ENCODE measurements at regions not wholly inside any gene's neighbourhood (a gene's known extent, or its start where the extent isn't known, plus 50 kb on each side); places are given as distances from the start of the nearest gene placed in this dataset.

DNA sequence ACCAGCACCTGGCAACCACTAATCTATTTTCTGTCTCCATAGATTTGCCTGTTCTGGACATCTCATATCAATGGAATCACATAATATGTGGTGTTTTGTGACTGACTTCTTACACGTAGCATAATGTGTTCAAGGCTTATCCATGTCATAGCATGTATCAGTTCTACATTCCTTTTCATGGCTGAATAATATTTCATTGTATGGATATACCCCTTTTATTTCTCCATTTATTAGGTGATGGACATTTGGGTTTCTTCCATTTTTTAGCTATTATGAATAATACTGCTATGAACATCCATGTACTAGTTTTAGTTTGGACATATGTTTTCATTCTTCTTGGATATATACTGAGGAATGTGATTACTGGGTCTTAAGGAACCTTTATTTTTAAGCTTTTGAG is 78.0 kb upstream of the OLIG2 start:
- H3K27ac ChIP-seq, result no peak overlapping the region
- H3K4me2 ChIP-seq, result no peak overlapping the region
- H3K27me3 ChIP-seq, result no peaks in the 10 kb centered on the region
- H4K20me1 ChIP-seq, result no peaks in the 10 kb centered on the region
- no peaks in the 10 kb centered on the region for H3K36me3 ChIP-seq
- no peaks in the 10 kb centered on the region; a peak in 1 of 22 replicates for H3K9me3 ChIP-seq (replicated peaks in 1 of 11)
- H3K4me1 ChIP-seq, result peaks cover 0 to 12% (median 9%) of the 10 kb centered on the region in 10 experiments; a peak in 12 of 20 replicates
- no peak overlapping the region for H3K4me3 ChIP-seq
- no peak for TF ChIP-seq Cebpa-rat (IDR thresholded peaks at IDR 0.05)
- H3K9ac ChIP-seq, result no peak overlapping the region

DNA sequence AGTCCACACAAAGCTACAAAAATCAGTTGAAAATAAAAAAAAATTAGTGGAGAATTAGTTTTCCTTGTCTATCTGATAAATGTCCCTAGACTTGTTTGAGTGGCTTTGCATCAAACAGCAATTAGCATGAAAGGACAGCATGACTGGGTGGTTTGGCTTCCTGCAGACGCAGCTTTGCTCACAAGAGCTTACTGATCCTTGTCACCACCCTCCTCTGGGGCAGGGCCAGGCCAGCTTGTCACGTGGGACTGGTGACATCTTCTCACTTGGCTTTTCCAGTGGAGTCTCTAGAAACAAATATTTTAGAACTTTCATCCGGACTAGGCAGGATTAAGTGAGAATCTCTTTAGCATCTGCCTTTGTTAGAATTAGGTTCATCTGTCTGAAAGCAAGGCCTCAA is 76.0 kb upstream of the OLIG2 start:
- H3K27me3 ChIP-seq, result peaks cover 1 to 16% (median 9%) of the 10 kb centered on the region in 11 experiments; a peak in 21 of 22 replicates
- peak overlapping the region in 8 of 11 experiments; percentile 2 to 34 (median 16); a peak in 8 of 22 replicates for H3K4me2 ChIP-seq
- H3K36me3 ChIP-seq, result no peaks in the 10 kb centered on the region

DNA sequence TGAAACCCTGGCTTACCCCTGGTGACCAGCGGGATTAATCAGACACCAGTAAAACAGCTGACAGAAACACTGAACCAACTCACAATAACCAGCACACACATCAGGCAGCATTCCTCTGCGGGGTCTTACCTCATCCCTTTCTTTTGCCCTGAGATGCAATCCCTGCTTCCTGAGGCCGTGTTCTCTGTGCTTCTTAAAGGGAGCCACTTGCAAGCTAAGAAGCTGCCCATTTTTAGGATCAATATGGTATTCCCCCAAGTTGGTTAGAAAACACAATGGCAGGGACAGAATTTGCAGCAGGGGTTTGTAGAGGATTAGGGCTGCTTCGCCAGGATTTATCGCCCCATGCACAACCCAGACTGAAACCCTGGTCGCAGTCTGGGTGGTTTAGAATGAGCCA is 74.7 kb upstream of the OLIG2 start:
- Histone ChIP-seq H3K27ac (no peak overlapping the region), H3K4me2 (no peak overlapping the region), H3K9me3 (replicated peaks in 1 of 11) (no peaks in the 10 kb centered on the region; a peak in 1 of 22 replicates), H3K4me1 (peaks cover 0 to 12% (median 9%) of the 10 kb centered on the region in 10 experiments; a peak in 12 of 20 replicates), H3K4me3 (no peak overlapping the region), H4K20me1 (no peaks in the 10 kb centered on the region), H3K27me3 (peaks cover 15 to 30% (median 22%) of the 10 kb centered on the region in 11 experiments; a peak in 21 of 22 replicates), H3K9ac (no peak overlapping the region), H3K36me3 (no peaks in the 10 kb centered on the region)
- TF ChIP-seq Cebpa-rat (IDR thresholded peaks at IDR 0.05), result no peak

More for the DNA sequence above, 76.0 kb upstream of the OLIG2 start:
- Histone ChIP-seq H3K9me3 (replicated peaks in 1 of 11) (no peaks in the 10 kb centered on the region; a peak in 1 of 22 replicates), H3K27ac (no peak overlapping the region), H3K9ac (no peak overlapping the region), H3K4me3 (no peak overlapping the region), H3K4me1 (peaks cover 0 to 12% (median 9%) of the 10 kb centered on the region in 10 experiments; a peak in 12 of 20 replicates), H4K20me1 (no peaks in the 10 kb centered on the region)
- no peak for TF ChIP-seq Cebpa-rat (IDR thresholded peaks at IDR 0.05)

DNA sequence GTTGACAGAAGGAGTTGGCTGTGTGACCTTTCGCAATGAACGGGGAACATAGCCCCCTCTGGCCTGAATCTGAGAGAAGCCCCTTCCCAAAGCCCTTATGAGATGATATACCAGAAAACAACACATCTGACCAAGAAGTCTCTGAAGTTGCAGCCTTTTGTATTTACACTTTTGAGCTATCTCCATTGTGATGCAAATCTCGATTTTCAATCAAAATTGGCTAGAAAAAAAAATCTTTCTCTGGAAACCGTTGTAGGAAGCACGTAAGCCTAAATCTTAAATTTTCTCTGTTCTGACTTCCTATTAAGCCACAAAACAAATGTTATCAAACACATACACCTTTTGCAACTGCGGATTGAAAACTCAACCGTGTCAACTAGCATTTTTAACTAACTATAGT is 71.4 kb upstream of the OLIG2 start:
- Histone ChIP-seq H3K27ac (no peak overlapping the region), H3K4me1 (peaks cover 0 to 8% (median 6%) of the 10 kb centered on the region in 10 experiments; a peak in 12 of 20 replicates), H3K4me3 (no peak overlapping the region), H3K9me3 (replicated peaks in 1 of 11) (no peaks in the 10 kb centered on the region), H4K20me1 (no peaks in the 10 kb centered on the region), H3K4me2 (no peak overlapping the region), H3K36me3 (no peaks in the 10 kb centered on the region), H3K27me3 (peaks cover 16 to 34% (median 26%) of the 10 kb centered on the region in 11 experiments; a peak in 21 of 22 replicates), H3K9ac (no peak overlapping the region)
- no peak for TF ChIP-seq Cebpa-rat (IDR thresholded peaks at IDR 0.05)

DNA sequence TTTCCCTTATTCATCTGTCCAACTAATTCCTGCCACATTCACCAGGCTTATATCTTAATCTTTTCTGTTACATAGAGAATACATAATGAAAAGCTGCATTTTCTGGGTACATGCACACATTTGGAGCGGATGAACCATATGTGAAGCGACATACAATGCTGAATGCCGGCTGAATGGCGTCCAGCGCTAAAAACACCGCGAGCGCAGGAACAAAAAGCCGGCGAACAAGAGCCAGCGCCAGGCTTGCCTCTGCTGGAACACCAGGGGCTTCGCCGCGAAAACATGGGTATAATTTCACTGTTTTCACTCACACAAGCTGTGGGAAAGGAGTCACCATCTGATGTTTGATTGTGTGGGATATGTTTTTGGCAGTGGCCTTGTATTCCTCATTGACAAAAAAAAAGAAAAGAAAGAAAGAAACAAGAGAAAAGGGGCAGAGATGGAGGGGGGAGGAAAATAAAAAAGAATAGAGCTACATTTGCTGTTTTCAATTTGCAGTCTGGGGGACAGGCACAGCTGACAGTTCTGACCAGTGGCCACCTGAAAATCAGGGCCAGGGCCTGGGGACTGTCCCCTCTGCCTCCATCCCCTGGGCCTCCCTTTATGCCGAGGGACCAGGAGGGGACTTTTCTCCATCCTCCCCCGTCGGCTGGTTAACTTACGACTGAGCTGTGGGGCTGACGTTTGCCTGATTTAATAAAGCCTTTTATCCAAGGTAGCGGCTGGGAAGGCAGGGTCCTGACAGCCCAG is 70.2 kb upstream of the OLIG2 start:
- Histone ChIP-seq H4K20me1 (no peaks in the 10 kb centered on the region), H3K27ac (no peak overlapping the region), H3K36me3 (no peaks in the 10 kb centered on the region), H3K4me2 (no peak overlapping the region), H3K4me1 (no peaks in the 10 kb centered on the region), H3K27me3 (peaks cover 16 to 34% (median 26%) of the 10 kb centered on the region in 11 experiments; a peak in 21 of 22 replicates), H3K9ac (no peak overlapping the region), H3K4me3 (no peak overlapping the region), H3K9me3 (replicated peaks in 1 of 11) (no peaks in the 10 kb centered on the region)
- TF ChIP-seq Cebpa-rat (IDR thresholded peaks at IDR 0.05), result no peak

DNA sequence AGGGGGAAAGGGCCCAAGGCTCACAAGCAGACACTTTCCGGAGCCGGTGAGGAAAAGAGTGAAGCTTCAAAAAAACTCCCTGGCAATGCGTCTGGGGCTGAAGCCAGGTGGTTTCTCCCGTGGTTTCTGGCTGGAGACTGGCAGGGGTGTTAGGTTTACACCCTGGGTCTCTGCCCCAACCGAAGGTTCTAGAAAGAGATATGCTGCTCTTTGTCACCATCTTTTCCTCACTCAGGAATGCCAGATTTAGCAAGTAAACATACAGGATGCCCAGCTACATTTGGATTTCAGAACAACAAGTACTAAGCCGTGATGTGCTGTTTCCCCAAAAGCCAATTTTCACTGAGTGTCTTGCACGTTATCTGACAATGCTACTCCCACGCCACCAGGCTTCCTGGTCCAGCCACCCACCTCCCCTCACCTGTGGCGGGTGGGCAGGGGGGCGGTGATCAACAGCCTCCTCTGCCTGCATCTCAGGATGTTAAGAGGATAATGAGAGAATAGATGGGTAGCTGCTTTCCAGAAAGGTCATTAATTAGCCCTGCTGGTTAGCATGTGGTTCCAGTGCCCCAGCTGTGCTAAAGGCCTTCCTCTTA is 69.6 kb upstream of the OLIG2 start:
- H3K27ac ChIP-seq, result no peak overlapping the region
- no peak overlapping the region for H3K4me3 ChIP-seq
- no peak overlapping the region for H3K9ac ChIP-seq
- TF ChIP-seq Cebpa-rat (IDR thresholded peaks at IDR 0.05), result no peak
- peaks cover 0 to 3% (median under 1%) of the 10 kb centered on the region in 11 experiments; a peak in 6 of 22 replicates for H3K9me3 ChIP-seq (replicated peaks in 1 of 11)
- peaks cover 16 to 34% (median 26%) of the 10 kb centered on the region in 11 experiments; a peak in 21 of 22 replicates for H3K27me3 ChIP-seq
- H3K36me3 ChIP-seq, result no peaks in the 10 kb centered on the region
- no peak overlapping the region for H3K4me2 ChIP-seq
- H3K4me1 ChIP-seq, result no peaks in the 10 kb centered on the region
- no peaks in the 10 kb centered on the region for H4K20me1 ChIP-seq

DNA sequence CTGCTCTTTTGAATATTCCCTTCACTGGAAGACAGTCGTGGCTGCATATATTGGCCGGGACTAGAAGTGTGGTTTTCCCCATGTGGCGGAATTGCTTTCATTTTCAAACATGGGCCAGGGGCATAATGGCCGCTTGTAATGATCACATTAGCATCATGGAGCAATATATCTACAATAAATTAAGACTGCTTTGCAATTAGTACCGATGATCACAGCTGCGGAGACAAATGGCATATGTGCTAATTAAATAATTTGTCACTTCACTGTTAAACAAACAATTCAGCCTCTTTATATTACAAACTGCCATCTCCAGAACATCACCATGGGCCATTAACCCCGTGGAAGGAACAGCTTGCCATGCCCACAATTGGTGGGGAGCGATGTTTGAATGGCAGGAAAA is 68.2 kb upstream of the OLIG2 start:
- no peak overlapping the region for H3K27ac ChIP-seq
- no peak overlapping the region for H3K4me3 ChIP-seq
- TF ChIP-seq Cebpa-rat (IDR thresholded peaks at IDR 0.05), result no peak
- H3K9ac ChIP-seq, result no peak overlapping the region
- H4K20me1 ChIP-seq, result no peaks in the 10 kb centered on the region
- H3K4me2 ChIP-seq, result no peak overlapping the region
- H3K9me3 ChIP-seq (replicated peaks in 1 of 11), result peaks cover 0 to 8% (median 6%) of the 10 kb centered on the region in 11 experiments; a peak in 9 of 22 replicates
- H3K36me3 ChIP-seq, result no peaks in the 10 kb centered on the region
- H3K27me3 ChIP-seq, result peaks cover 16 to 34% (median 26%) of the 10 kb centered on the region in 11 experiments; a peak in 21 of 22 replicates
- H3K4me1 ChIP-seq, result peaks cover 0 to 8% (median 4%) of the 10 kb centered on the region in 10 experiments; a peak in 7 of 20 replicates

DNA sequence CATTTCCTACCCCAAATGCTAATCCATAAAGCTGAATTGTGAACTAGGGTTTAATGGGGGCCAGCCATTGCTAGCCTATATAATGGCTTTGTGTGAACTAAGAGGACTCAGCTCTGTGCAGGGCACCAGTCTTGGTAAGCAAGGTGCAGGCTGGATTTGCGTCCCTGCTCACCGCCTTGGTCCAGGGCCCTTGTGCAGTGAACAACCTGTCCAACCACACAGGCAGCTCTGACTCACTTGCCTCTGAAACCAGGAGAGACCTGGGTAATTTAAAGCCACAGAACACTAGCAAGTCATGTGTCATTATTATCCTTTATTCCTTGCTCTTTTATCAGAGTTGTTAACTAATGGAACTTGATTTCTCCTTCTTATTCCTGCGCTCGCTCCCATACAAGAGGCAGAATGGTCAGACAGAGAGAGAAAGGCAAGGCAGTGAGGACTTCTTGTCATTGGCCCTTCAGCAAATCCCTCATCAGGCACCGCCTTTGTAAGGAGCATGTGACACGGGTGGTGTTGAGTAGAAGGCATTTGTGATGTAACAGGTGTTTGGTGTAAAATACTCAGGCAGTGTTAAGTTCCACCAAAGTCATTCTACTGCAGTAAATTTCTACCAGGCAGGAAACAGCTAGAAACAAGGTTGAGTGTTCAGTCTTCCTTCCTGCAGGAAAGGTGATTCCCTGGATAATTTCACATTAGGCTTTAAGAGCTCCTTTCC is 67.3 kb upstream of the OLIG2 start:
- Histone ChIP-seq H3K4me3 (no peak overlapping the region), H3K4me1 (peaks cover 0 to 9% (median 4%) of the 10 kb centered on the region in 10 experiments; a peak in 7 of 20 replicates), H3K4me2 (no peak overlapping the region), H3K27ac (no peak overlapping the region), H3K36me3 (no peaks in the 10 kb centered on the region), H4K20me1 (no peaks in the 10 kb centered on the region), H3K9me3 (replicated peaks in 1 of 11) (peaks cover 0 to 8% (median 6%) of the 10 kb centered on the region in 11 experiments; a peak in 9 of 22 replicates), H3K9ac (no peak overlapping the region), H3K27me3 (peaks cover 16 to 29% (median 26%) of the 10 kb centered on the region in 11 experiments; a peak in 21 of 22 replicates)
- no peak for TF ChIP-seq Cebpa-rat (IDR thresholded peaks at IDR 0.05)

DNA sequence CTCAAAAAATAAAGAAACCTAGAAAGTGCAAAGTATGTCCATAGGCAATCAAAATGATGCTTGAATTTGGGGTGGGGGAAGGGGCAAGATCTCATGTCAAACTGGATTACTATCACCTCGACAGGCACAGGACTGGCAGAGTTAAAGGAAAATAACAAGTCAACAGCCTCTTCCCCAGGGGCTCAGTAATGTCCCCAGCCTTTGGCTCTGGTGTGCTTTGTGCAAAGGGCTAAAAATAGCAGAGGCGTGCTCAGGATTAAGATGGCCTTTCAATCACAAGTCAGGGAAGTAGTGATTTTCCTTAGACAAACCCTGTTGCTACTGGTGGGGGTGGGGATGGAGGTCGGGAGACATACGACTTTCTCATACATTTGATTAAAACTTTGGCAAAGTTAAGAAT is 63.5 kb upstream of the OLIG2 start:
- peaks cover 0 to 8% (median 6%) of the 10 kb centered on the region in 11 experiments; a peak in 10 of 22 replicates for H3K9me3 ChIP-seq (replicated peaks in 1 of 11)
- no peak overlapping the region for H3K9ac ChIP-seq
- no peaks in the 10 kb centered on the region for H4K20me1 ChIP-seq
- H3K4me2 ChIP-seq, result peak overlapping the region in 5 of 11 experiments; percentile 26 to 49 (median 37); a peak in 8 of 22 replicates
- peaks cover 0 to 32% (median 20%) of the 10 kb centered on the region in 10 experiments; a peak in 17 of 20 replicates for H3K4me1 ChIP-seq
- no peaks in the 10 kb centered on the region for H3K36me3 ChIP-seq
- no peak overlapping the region for H3K4me3 ChIP-seq
- no peak for TF ChIP-seq Cebpa-rat (IDR thresholded peaks at IDR 0.05)
- H3K27ac ChIP-seq, result no peak overlapping the region
- H3K27me3 ChIP-seq, result no peaks in the 10 kb centered on the region
